Prostate gland (tissue), 2 donors: ENCODE measurements at regions not wholly inside any gene's neighbourhood (a gene's known extent, or its start where the extent isn't known, plus 50 kb on each side); places are given as distances from the start of the nearest gene placed in this dataset.

Experiments
- DNase-seq: peaks from one replicate; pipeline ENCODE4 v3.0.0-alpha.2; 2019; ENCODE audit warnings: low spot score
- H3K27ac ChIP-seq, 2 donors: fragments of 200-600 bp; sonication (generic); 2 replicates each; pipeline ENCODE4 v1.5.1; 2017 to 2019
- H3K27me3 ChIP-seq: fragments of 200-600 bp; sonication (generic); replicated peaks from 2 replicates; pipeline ENCODE4 v1.5.1; 2019; ENCODE audit not compliant: insufficient read depth
- H3K36me3 ChIP-seq, 2 donors: fragments of 200-600 bp; sonication (generic); 1 replicate in 1 of 2; 2 replicates in 1 of 2; pipeline versions ENCODE4 v1.5.1 to v1.8.1; 2017 to 2019
- H3K4me1 ChIP-seq: fragments of 200-600 bp; sonication (generic); replicated peaks from 2 replicates; pipeline ENCODE4 v1.5.1; 2019
- H3K4me3 ChIP-seq, 2 donors: fragments of 200-600 bp; sonication (generic); 2 replicates each; pipeline ENCODE4 v1.5.1; 2017 to 2019
- H3K9me3 ChIP-seq: fragments of 200-600 bp; sonication (generic); 2 replicates; pipeline ENCODE4 v1.5.1; 2017
- POLR2A ChIP-seq: fragments of 450-650 bp; IDR thresholded peaks from one replicate; pipeline ENCODE4 v1.6.1; 2016; ENCODE audit warnings: antibody characterized with exemption, mild to moderate bottlenecking
- POLR2AphosphoS5 ChIP-seq: sonication (generic); formaldehyde crosslinking; IDR thresholded peaks from one replicate; pipeline ENCODE4 v1.6.1; 2017; ENCODE audit warnings: antibody characterized with exemption
- WGBS: methylation state at CpG from one replicate; pipeline ENCODE4 v1.1.5; 2018; 5-methylcytosine and 5-hydroxymethylcytosine counted together
- intact Hi-C: fragments of 100-400 bp; cut with DNase I; formaldehyde crosslinking; loops from one replicate; pipeline ENCODE4 v1.14.2; 2022
- TF ChIP-seq, protein P1 (sequence below), 4 experiments: fragments of 200-600 bp in 2 of 4; fragments of 450-650 bp in 2 of 4; sonication (generic) in 2 of 4; IDR thresholded peaks; 1 replicate in 3 of 4; 2 replicates in 1 of 4; pipeline ENCODE4 v1.5.1; 2016 to 2019; ENCODE audit warnings: antibody characterized with exemption in 4 of 4, mild to moderate bottlenecking in 2 of 4, moderate library complexity in 2 of 4

DNA sequence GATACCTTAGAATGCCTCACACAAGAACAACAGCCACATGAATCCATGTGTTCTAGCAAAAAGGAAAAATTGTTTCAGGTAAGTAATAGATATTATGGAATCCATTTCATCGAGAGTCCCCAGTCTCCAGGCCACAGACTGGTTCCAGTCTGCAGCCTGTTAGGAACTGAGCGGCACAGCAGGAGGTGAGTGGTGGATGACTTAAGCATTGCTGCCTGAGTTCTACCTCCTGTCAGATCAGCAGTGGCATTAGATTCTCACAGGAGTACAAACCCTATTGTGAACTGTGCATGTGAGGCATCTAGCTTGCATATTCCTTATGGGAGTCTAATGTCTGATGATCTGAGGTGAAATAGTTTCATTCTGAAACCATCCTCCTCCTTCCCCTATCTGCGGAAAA lies 207.0 kb downstream of the CSNK1G3 start:
- H3K27me3 ChIP-seq: no peaks in the 10 kb centered on the region
- no peak overlapping the region for H3K4me3 ChIP-seq
- intact Hi-C loops: no loop called here
- TF ChIP-seq, protein P1, sequence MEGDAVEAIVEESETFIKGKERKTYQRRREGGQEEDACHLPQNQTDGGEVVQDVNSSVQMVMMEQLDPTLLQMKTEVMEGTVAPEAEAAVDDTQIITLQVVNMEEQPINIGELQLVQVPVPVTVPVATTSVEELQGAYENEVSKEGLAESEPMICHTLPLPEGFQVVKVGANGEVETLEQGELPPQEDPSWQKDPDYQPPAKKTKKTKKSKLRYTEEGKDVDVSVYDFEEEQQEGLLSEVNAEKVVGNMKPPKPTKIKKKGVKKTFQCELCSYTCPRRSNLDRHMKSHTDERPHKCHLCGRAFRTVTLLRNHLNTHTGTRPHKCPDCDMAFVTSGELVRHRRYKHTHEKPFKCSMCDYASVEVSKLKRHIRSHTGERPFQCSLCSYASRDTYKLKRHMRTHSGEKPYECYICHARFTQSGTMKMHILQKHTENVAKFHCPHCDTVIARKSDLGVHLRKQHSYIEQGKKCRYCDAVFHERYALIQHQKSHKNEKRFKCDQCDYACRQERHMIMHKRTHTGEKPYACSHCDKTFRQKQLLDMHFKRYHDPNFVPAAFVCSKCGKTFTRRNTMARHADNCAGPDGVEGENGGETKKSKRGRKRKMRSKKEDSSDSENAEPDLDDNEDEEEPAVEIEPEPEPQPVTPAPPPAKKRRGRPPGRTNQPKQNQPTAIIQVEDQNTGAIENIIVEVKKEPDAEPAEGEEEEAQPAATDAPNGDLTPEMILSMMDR (IDR thresholded peaks at IDR 0.05): no peak
- no peak for TF ChIP-seq POLR2AphosphoS5
- no peak for TF ChIP-seq POLR2A
- H3K27ac ChIP-seq: no peak overlapping the region
- no peaks in the 10 kb centered on the region for H3K36me3 ChIP-seq
- DNase-seq: no peak
- H3K4me1 ChIP-seq: no peaks in the 10 kb centered on the region
- WGBS: 97% methylated on average over 3 of the region's 3 CpGs
- H3K9me3 ChIP-seq: no peaks in the 10 kb centered on the region

DNA sequence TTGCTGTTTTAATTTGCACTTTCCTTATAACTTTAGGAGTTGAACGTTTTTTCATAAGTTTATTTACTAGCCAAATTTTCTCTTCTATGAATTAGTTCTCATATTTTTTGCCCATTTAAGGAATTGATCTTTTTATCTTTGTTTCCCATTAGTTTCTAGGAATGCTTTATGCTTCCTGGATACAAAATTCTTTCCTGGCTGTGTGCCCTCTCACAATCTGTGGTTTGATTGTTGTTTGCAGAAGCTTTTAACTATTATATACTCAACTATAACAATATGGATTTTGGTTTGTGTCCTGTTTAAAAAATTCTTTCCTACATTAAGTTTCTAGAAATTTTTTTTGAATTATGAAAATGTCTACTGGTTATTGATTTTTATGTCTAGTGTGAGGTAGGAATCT lies 206.3 kb downstream of the CSNK1G3 start:
- WGBS: 32% methylated on average over 1 of the region's 1 CpG
- H3K27me3 ChIP-seq: no peaks in the 10 kb centered on the region
- H3K9me3 ChIP-seq: no peaks in the 10 kb centered on the region
- TF ChIP-seq, protein P1 (IDR thresholded peaks at IDR 0.05): no peak
- TF ChIP-seq POLR2A (no peak), POLR2AphosphoS5 (no peak)
- no peak for DNase-seq
- H3K36me3 ChIP-seq: no peaks in the 10 kb centered on the region
- intact Hi-C loops: no loop called here
- H3K4me1 ChIP-seq: no peaks in the 10 kb centered on the region
- no peak overlapping the region for H3K4me3 ChIP-seq
- H3K27ac ChIP-seq: no peak overlapping the region

DNA sequence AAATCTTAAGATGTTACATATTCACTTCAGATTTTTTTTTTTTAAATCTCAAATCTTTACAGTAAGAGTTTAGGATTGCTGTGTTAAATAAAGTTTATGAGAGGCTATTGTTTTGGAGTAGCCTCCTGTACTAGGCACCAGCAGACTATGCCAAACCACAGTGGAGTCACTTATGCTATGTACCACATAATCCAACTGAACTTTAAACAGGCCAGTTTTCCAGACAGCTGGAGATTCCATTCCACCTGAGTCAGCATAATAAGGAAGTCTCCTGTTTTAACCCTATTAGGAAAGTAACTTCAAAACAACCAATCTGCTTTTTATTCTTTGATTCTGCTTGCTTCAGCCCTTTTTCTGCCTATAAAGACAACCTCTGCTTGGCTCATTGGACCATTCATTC lies 205.2 kb downstream of the CSNK1G3 start:
- intact Hi-C loops: no loop called here
- H3K9me3 ChIP-seq: no peaks in the 10 kb centered on the region
- TF ChIP-seq POLR2A (no peak), POLR2AphosphoS5 (no peak)
- TF ChIP-seq, protein P1 (IDR thresholded peaks at IDR 0.05): no peak
- DNase-seq: no peak
- H3K36me3 ChIP-seq: no peaks in the 10 kb centered on the region
- H3K4me3 ChIP-seq: no peak overlapping the region
- no peaks in the 10 kb centered on the region for H3K27me3 ChIP-seq
- no peak overlapping the region for H3K27ac ChIP-seq
- no peaks in the 10 kb centered on the region for H3K4me1 ChIP-seq

DNA sequence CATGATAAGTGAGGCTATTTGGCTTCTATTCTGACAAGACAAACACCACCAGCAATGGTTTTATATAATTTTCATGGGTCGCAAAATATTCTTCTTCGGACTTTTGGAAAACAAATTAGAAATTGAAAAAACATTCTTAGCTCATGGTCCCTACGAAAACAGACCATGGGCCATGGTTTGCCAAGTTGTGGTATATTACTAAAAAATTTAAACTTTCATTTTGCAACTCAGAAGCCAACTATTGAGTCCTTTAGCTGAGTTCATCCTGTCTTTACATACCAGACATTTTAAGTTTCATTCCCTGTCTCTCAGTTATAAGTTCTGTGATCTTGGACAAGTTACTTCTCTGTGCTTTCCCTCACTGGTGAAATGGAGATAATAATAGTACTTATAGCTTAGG lies 198.1 kb downstream of the CSNK1G3 start:
- 73% methylated on average over 3 of the region's 3 CpGs for WGBS
- TF ChIP-seq, protein P1 (IDR thresholded peaks at IDR 0.05): no peak
- TF ChIP-seq POLR2A (no peak), POLR2AphosphoS5 (no peak)
- Histone ChIP-seq H3K4me3 (no peak overlapping the region), H3K27ac (no peak overlapping the region), H3K27me3 (no peaks in the 10 kb centered on the region), H3K4me1 (no peaks in the 10 kb centered on the region), H3K36me3 (no peaks in the 10 kb centered on the region), H3K9me3 (no peaks in the 10 kb centered on the region)
- intact Hi-C loops: no loop called here
- DNase-seq: no peak

DNA sequence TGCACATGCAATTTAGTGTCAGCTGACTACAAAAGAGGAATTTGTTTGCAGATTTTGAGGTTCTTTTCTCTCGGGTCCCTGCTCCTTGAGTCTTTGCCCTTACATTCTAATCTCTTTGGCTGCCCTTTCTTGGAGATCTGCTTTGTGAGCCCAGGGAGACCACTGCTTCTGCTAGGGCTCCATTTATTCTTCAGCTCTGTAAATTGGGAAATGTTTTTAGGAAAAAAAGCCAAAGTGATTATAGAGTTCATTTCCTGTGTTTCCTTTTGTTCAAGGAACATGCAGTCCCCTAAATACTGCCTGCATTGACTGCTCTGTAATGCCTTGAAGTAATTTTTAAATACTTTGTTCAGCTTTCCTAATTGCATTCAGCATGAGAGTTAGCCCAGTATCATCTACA lies 197.4 kb downstream of the CSNK1G3 start:
- no peak for DNase-seq
- WGBS: 60% methylated on average over 1 of the region's 1 CpG
- no peaks in the 10 kb centered on the region for H3K4me1 ChIP-seq
- no peaks in the 10 kb centered on the region for H3K36me3 ChIP-seq
- no peak overlapping the region for H3K4me3 ChIP-seq
- no peaks in the 10 kb centered on the region for H3K9me3 ChIP-seq
- no peaks in the 10 kb centered on the region for H3K27me3 ChIP-seq
- no peak overlapping the region for H3K27ac ChIP-seq
- TF ChIP-seq, protein P1 (IDR thresholded peaks at IDR 0.05): no peak
- TF ChIP-seq POLR2AphosphoS5 (no peak), POLR2A (no peak)
- intact Hi-C loops: no loop called here
